ENCODE measurements at regions not wholly inside any gene's neighbourhood (a gene's known extent, or its start where the extent isn't known, plus 50 kb on each side); places are given as distances from the start of the nearest gene placed in this dataset.

DNA sequence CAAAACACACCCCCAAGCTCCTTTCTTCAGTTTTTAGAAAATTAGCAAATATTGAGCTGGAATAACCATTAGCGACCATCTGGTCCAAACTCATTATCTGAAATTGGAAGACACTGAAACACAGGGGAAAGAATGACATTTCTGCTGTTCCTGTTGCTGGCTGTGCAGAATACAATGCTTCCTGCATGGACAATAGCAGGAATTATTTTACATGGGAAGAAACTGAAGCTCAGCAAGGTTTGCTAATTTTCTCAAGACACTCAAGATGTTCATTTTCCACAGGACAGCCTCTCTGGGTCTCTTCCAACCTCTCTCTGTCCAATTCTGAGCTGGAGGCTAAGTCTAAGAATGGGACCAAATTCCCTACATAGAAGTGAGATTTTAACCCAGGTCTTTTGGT, 81.9 kb upstream of the TNS3 start:
- DNase-seq (ENCODE audit: low spot score) = no peak

DNA sequence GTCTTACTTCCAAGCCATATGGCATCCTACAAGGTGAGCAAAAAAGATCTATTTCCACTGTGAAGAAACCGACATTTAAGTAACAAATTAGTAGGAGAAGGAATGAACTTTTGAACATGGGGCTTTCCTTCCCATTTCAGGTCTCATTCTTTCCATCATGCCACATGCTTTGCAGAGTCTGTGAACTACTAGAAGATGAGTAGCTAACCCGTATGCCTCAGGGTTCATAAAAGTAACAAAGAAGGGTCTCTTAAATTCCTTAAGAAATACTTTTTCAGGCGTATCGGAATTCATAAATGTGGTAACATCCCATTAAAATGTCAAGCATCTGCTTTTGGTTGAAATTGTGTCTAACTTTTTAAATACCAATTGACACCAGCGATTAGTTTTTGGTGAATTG, 81.3 kb upstream of the TNS3 start:
- DNase-seq (ENCODE audit: low spot score) = no peak

DNA sequence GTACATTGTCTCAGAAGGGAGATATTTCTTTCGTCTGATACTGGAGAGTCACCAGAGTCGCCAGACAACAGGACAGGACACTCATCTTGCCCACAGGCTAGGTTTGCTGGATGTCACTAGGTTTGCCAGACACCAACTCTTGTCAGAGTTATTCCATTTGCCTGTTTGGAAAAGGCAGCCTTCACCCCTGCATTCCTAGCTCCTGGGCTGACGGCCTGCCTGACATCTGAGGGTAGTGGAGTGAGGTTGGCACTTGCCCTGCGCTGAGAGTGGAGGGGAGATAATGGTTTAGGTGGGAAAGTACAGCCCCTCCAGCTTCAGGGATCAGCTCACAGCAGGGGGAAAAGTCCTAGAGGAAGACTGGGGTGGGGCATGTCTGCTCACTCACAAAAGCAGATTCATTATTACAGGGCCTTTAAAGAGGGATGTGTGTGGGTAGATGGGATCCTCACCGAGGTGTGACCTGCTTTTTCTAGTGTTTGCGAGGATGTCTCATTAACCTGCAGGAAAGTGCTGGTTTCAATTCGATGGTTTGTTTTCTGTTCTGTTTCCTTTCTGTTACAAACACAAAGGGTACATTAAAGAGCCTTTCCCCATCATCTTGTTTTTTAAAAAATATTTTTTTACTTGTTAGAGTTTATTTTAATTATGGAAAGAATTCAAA, 79.3 kb upstream of the TNS3 start:
- no peak for DNase-seq (ENCODE audit: low spot score)

DNA sequence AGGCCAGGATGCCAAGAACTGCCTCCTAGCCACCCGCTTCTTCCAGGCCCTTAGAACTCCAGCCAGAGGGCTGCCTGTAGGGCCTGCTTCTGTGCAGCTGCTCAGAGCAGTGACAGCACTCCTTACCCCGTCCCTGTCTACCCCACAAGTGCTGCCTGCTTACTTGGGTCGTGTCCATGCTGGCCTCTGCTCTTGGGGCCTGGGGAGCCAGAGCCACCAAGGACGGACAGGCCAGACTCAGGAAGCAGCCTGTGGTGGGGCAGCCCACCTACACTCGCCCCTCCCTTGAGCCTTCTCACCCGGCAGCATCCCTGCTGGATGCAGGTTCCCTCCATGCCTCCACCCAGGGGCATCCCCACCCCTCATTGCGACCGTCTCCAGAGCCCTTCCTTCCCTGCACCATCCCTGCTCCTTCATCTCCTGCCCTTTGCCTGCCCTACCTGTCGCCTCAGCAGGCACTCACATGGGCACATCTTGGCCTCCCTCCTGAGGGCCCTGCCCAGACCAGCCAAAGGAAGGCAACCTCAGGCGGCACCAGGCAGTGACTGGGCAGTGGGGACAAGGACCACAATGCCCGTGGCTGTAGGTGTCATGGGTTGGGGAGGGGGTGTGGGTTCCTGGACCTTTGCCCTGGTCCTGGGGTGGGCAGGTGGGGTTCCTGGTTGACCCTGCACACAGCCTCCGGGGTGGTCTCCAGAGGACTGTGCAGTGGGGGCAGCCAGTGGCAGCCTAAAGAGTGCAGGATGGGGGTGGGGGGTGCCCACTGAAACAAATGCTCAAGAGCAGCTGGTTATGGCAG, 78.0 kb upstream of the TNS3 start:
- no peak for DNase-seq (ENCODE audit: low spot score)

DNA sequence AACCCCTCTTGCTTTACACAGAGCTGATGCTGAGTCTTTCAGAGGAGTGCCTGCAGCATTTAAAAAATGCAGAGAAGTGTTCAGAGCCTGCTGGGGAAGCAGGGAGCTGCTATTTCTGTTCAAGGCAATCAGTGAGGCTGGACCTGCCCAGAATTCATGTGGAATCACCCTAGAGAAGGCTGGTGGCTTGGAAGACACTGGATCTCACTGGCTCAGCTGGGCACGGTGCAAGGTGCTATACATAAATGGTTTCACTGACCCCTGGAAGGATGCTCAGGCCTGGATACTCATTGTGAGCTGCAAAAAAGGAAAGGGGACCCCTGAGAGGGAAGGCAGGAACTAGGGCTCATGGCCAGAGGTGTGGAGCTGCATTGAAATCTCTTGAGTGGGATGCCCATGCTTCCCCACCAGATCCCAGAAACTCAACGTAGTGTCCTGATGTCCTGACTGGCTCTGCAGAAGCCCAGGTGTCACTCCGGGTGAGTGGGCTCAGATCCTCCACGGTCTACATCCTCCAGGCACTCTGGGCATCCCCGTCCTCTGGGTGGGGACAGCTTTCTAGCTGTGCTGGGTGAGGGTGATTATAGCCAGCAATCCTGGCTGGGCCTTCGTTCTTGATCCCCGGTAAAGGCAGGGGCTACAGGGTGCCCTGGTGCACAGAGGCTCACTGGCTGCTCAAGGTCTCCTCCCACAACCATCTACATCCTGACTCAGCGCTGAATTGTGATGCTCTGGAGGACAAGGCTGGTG, 77.2 kb upstream of the TNS3 start:
- DNase-seq (ENCODE audit: low spot score) = no peak

DNA sequence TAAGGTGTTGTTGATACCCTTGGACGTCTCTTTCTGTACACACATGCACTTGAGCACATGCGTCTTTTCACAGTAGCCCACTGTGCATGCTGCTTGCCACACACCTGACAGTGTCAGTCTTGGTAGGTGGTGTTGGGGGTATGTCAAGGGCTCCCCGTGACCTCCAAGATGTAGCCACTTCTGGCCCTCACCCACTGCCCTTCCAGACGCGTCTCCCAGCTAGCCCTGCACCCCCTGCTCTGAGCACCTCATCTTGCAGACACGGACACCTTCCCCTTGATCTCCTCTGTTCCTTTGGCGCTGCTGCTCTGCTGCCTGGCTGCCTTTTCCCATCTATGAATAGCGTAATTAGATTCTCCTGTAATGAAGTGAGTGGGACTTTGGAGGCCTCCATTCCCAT, 75.2 kb upstream of the TNS3 start:
- no peak for DNase-seq (ENCODE audit: low spot score)

DNA sequence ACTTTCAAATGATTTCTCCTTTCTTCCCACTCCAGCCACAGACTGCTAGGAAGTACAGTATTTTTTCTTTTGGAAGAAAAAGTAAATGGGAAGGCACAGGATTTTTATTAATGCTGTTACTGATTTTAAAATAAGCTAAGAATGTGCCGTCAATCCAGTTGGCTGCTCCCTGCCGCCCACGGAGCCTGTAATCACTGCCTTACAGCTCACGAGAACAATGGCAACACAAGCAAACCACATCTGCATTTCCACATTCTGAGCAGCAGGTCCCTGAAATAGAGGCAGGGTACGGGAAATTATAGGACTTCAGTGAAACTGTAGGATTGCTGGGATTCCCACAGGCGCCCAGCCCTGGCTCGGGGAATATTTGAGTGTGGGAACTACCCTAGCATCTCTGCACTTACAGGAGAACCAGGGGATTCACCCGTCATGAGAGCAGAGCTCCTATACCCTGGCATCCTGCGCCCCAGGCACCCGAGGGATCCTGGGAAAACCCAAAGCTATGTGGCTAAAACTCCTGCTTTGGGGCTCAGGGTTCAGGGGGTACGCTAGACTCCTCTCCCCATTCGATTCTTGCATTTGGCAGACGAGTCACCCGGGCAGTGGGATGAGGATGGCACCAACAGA, 72.9 kb upstream of the TNS3 start:
- no peak for DNase-seq (ENCODE audit: low spot score)

DNA sequence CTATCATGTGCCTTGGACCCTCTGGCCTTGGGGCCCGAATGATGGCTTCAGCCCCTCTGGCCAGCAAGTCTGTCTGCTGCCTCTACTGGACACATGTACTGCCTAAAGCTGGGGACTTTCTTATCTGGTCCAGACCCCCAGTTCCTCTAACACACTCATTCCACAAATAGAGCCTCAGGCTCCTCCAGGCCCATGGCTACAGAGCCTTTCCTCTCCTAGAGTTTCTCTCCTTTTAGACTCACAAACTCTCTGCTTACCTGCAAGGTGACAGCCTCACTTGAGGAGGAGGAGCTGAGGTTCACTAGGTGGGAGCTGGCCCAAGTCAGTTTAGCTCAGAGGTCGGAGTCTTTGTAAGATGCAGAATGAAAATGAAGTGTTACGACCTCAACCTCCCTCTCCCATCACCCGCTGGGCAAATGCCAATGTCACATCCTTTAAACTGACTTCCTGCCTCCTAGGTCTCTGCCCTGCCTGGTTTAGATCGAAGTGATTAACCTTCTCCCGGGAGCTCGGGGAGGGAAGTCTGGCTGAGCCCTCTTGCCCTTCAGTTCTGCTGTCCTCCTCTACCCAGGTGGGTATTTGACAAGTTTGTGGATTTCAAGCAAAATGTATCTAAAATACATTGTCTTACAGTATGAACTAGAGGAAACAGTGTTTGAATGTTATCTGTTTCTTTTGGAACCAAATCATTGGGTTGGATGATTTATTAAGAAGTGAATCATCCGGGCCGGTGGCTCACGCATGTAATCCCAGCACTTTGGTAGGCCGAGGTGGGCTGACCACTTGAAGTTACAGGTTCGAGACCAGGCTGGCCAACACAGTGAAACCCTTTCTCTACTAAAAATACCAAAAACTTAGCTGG, 71.9 kb upstream of the TNS3 start:
- no peak for DNase-seq (ENCODE audit: low spot score)

DNA sequence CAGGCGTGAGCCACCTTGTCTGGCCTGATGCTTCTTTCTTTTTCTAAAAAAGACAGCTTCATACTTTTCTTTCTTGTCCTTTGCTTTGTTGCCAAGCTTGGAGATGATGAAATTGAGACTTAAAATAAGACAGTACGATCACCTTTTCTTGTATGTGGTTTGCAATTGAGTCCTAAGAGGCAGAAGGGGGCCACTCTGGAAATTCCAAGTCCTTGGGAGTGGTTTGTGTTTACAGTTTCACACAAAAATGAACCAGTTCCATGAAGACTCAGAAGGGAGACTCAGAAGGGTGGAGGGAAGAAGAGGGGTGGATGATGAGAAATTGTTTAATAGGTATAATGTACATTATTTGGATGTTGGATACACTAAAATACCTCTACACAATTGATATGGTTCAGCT, 70.7 kb upstream of the TNS3 start:
- DNase-seq (ENCODE audit: low spot score) = no peak

DNA sequence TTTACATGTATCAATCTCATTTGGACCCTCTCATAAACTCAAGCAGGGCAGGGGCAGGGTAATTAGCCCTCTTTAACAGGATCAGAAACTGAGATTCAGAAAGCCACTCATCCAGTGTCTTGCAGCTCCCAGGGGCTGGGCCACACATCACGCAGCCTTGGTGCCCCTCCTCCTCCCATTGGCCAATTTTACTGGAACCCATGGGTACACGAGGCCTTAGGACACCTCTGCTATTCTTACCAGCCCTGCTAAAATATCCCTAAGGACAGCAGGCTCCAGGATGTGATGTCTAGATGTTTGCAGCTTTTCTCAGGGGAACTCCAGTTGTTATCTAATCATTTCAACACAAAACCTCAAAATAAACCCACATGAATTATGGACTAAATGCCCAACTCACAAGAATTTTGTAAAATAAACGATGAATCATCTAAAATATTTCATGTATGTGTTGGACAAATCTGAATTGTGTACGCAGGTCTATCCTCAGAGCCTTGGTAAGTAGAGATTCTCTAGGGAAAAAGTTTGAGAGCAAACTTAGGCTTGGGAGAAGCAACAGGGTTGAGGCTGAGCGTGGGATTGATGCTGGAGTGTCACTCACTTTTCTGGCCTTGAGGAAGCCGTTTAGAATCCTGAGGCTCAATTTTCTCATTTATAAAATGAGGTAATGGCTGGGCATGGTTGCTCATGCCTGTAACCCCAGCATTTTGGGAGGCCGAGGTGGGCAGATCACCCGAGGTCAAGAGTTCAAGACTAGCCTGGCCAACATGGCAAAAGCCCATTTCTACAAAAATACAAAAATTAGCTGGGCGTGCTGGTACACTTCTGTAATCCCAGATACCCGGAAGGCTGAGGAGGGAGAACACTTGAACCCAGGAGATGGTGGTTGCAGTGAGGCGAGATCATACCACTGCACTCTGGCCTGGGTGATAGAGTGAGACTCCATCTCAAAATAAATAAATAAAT, 69.7 kb upstream of the TNS3 start:
- no peak for DNase-seq (ENCODE audit: low spot score)

DNA sequence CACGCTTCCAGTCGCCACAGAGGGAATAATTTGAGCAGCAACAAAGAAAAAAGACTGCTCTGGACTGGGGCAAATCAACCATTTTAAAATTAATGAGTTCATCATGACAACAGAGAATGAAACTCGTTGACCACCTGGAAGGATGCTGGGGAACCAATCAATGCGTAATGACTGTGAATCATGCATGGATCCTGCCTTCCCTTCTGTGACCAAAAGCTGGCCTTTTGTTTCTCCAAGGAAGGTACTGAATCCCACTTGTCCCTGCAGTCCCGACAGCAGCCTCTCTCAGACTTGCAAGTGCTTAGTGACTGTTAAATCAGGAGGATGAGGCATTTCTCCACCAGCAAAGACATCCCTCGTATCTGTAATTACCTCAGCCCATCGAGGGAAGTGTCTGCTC, 68.0 kb upstream of the TNS3 start:
- no peak for DNase-seq (ENCODE audit: low spot score)

DNA sequence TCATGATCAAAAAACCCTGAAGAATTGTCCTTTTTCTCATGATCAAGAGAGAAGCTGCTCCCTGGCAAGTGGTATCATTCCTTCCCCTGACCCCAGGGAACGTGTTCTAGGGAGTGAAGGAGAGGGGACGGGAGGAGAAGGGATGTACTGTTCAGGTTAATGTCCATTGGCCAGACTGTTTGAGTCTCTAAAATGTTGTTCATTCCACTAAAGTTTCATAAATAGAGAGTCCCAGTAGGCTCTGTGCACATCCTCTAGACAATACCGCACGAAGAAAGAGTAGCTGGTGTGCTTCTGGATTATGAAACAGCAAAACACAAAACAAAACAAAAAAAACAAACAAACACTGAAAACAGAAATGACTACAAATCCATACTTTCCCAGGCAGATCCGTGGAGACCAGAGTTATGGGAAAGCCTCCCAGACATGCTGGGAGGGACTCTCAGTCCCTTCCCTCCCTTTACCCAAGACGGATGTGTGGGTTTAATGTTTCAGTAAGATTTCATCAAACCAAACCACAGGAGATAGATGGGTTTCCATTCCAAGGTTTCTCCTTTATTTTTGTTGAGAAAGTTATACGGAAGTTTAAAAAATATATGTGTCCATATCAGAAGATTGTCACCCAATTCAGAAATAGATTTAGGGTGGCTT, 66.5 kb upstream of the TNS3 start:
- no peak for DNase-seq (ENCODE audit: low spot score)

DNA sequence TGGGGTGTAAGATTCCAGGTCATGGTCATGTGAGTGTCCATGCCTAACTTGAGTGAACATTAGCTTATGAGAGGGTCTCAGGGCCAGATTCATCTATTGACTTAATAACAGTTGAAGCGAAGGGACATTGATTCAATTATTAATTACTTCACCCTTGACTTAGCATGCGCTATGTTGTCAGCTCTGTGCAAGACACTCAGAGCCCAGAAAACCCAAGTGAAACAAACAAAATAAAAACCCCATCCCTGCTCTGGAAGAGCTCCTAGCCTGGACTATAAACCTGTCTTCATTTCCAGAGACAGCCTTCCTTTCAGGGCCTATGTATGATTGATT, 66.0 kb upstream of the TNS3 start:
- no peak for DNase-seq (ENCODE audit: low spot score)

DNA sequence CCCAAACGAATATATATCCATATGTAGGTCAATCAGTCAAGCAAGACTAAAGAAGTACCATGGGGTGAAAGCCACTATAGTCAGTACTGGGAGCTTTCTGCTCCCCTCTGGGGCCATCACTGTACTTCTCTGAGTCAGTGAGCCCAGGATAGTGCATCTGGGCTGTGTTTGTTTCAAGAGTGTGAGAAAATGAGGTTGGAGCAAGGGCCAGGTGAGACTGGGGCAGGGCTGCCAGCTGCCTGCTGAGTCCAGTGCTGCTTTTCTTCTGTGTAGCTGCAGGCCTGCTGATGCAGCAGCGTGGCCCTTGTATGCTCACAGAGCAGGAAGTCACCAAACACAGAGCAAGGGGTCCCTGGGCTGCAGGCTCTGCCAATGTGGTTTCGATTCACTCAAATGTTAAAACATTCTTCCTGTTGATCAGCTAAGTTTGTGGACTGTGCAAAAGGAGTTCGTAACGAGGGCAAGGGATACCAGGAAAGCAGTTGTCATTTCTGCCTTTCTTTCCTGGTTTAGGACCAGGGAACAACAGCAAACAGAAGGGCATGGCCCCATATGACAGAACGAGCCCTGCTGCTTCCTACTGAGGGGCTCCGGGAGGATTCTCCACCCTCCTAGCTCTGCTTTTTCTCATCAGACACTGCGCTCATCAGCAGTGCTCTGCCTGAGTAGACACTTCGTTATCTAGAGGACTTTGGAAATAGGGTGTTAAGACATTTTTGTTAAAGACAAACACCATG, 65.4 kb upstream of the TNS3 start:
- no peak for DNase-seq (ENCODE audit: low spot score)

DNA sequence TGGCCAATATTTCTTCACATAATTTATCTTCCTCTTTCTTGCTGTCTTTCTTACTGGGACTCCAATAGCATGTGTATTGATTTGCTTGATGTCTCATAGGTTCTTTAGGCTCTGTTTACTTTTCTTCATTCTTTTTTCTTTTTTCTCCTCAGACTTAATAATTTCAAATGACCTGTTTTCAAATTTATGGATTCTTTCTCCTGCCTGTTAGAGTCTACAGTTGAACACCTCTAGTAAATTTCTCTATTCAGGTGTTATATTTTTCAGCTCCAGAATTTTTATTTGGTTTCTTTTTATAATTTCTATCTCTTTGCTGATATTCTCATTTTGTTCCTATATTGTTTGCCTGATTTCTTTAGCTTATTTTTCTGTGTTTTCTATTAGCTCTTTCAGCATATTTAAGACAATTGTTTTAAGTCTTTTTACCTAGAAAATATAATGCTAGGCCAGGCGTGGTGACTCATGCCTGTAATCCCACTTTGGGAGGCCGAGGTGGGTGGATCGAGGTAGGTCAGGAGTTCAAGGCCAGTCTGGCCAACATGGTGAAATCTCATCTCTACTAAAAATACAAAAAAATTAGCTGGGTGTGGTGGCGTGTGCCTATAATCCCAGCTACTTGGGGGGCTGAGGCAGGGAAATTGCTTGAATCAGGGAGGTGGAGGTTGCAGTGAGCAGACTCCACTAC, 61.9 kb upstream of the TNS3 start:
- no peak for DNase-seq (ENCODE audit: low spot score)

DNA sequence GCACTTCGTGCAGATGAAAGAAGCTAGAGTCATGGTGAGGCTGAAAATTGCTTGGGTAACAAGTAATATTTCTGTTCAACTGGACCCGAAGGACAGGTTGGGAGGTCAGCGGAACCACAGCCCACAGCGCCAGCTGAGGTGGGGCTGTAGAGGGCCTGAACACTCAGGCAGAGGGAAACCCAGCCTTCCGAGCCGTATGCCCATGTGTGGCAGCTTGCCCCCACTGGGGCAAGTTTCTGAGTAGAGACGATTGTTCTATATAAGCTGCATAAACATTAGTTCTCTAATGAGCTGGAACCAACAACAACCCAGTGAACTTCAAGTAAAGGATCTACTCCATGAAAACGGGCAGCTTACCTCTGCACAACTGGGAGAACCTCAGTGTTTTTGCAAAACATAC, 58.4 kb upstream of the TNS3 start:
- no peak for DNase-seq (ENCODE audit: low spot score)

DNA sequence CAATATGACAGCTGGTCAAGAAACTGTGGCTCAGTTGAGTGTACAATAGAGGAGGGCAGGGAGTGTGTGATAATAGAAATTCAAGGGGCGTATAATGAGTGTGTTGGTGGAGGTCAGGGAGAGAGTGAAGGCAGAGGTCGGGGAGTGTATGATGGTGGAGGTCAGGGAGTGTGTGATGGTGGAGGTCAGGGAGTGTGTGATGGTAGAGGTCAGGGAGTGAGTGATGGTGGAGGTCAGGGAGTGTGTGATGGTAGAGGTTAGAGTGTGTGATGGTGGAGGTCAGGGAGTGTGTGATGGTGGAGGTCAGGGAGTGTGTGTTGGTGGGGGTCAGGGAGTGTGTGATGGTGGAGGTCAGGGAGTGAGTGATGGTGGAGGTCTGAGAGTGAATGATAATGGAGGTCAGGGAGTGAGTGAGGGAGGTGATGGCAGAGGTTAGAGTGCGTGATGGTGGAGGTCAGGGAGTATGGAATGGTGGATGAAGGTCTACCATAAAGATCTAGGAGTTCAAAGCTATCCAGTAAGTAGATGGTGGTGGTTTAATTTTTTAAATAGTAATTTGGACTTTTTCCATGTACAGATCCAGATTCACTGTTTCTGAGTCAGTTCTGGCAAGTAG, 57.7 kb upstream of the TNS3 start:
- no peak for DNase-seq (ENCODE audit: low spot score)

DNA sequence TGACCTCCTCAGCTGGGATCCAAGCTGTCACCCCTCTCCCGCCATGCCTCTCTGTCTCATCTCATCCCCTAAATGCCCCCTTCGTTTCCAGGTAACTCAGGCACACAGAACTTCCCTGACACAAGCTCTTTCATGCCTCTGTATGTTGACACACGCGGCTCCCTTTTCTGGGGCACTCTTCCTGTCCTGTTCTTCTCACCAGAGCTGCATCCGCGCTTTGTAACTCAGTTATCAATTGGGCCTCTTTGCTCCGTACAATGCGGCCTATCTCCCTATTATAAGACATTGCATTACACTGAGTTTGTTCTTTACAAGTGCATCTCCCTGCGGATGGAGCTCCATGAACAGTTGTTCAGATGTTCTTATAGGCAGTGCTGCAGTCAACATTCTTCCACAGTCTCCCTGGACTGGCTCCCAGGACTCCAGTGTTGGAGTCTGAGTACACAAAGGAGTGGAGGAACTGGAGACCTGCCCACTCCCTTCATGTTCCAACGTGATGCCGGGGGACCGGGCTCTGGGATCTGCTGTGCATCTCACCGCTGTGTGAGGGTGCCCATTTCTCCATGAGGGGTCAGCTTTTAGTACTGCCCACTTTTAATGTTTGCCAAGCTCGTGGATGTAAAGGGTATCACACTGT, 56.9 kb upstream of the TNS3 start:
- DNase-seq (ENCODE audit: low spot score) = no peak
